ENCODE measurements at regions not wholly inside any gene's neighbourhood (a gene's known extent, or its start where the extent isn't known, plus 50 kb on each side); places are given as distances from the start of the nearest gene placed in this dataset.

DNA sequence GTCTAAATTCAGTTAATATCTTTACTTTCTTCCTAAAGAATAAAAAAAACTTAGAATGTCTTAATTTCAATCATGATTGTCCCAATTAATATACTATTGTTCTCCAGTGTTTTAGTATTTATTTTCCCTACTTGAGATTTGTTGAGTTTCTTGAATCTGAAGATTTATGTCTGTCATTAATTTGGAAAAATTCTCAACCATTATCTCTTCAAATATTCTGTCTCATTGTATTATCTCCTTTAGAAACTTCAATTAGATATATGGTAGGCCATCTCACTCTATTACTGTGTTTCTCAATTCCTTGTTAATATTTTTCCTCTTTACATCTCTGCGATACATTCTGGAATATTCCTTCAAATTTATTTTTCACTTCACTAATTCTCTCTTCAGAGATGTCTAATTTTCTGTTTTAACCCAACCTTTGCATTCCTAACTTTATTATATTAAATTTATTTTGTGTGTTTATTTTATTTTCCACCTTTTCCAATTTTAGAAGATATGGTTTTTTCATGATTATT is 268.6 kb downstream of the QKI start:
- Histone ChIP-seq H3K36me3 (replicated peaks; ENCODE audit: low read depth, low read length) (no peaks in the 10 kb centered on the region), H3K79me2 (ENCODE audit: low read length) (no peaks in the 10 kb centered on the region), H3K27ac (ENCODE audit: low read length) (no peak overlapping the region), H3K27me3 (ENCODE audit: low read depth, low read length) (no peaks in the 10 kb centered on the region), H3K4me3 (ENCODE audit: low read length) (no peak overlapping the region), H3K4me1 (ENCODE audit: low read length) (no peaks in the 10 kb centered on the region), H3K9me3 (ENCODE audit: insufficient read depth, low read length) (no peaks in the 10 kb centered on the region), H3K4me2 (ENCODE audit: low read length) (no peak overlapping the region), H2AFZ (ENCODE audit: low read depth, low read length) (no peak overlapping the region), H4K20me1 (ENCODE audit: insufficient read depth, low read length) (no peaks in the 10 kb centered on the region), H3K9ac (ENCODE audit: low read length) (no peak overlapping the region)
- TF ChIP-seq, protein P1, sequence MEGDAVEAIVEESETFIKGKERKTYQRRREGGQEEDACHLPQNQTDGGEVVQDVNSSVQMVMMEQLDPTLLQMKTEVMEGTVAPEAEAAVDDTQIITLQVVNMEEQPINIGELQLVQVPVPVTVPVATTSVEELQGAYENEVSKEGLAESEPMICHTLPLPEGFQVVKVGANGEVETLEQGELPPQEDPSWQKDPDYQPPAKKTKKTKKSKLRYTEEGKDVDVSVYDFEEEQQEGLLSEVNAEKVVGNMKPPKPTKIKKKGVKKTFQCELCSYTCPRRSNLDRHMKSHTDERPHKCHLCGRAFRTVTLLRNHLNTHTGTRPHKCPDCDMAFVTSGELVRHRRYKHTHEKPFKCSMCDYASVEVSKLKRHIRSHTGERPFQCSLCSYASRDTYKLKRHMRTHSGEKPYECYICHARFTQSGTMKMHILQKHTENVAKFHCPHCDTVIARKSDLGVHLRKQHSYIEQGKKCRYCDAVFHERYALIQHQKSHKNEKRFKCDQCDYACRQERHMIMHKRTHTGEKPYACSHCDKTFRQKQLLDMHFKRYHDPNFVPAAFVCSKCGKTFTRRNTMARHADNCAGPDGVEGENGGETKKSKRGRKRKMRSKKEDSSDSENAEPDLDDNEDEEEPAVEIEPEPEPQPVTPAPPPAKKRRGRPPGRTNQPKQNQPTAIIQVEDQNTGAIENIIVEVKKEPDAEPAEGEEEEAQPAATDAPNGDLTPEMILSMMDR (IDR thresholded peaks at IDR 0.05; ENCODE audit: low read depth, low read length) = no peak
- TF ChIP-seq EZH2phosphoT487 (IDR thresholded peaks at IDR 0.05; ENCODE audit: low read depth) = no peak

DNA sequence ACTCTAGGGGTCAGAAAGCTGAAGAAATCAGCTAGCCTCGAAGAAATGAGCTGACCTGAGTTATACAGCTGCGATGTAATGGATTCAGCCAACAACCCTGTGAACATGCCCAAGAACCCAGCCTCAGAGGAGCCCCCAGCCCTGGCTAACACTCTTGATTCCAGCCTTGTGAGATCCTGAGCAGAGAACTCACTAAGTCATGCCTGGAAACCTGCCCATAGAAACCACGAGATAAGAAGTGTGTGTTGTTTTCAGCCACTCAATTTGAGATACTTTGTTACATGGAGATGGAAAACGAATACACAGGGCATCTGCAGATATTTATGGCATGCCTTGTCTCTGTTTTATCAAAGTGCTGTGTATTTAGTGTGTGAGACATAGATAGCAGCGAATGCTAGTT is 265.2 kb downstream of the QKI start:
- Histone ChIP-seq H3K4me3 (ENCODE audit: low read length) (no peak overlapping the region), H3K9me3 (ENCODE audit: insufficient read depth, low read length) (no peaks in the 10 kb centered on the region), H2AFZ (ENCODE audit: low read depth, low read length) (no peak overlapping the region), H3K9ac (ENCODE audit: low read length) (no peak overlapping the region), H3K79me2 (ENCODE audit: low read length) (no peaks in the 10 kb centered on the region), H3K36me3 (replicated peaks; ENCODE audit: low read depth, low read length) (no peaks in the 10 kb centered on the region), H3K27me3 (ENCODE audit: low read depth, low read length) (no peaks in the 10 kb centered on the region), H3K27ac (ENCODE audit: low read length) (no peak overlapping the region), H3K4me2 (ENCODE audit: low read length) (no peak overlapping the region), H4K20me1 (ENCODE audit: insufficient read depth, low read length) (no peaks in the 10 kb centered on the region), H3K4me1 (ENCODE audit: low read length) (peaks cover 5% of the 10 kb centered on the region; the same call in 1 of the 2 replicates)
- TF ChIP-seq, protein P1 (IDR thresholded peaks at IDR 0.05; ENCODE audit: low read depth, low read length) = no peak
- TF ChIP-seq EZH2phosphoT487 (IDR thresholded peaks at IDR 0.05; ENCODE audit: low read depth) = no peak

DNA sequence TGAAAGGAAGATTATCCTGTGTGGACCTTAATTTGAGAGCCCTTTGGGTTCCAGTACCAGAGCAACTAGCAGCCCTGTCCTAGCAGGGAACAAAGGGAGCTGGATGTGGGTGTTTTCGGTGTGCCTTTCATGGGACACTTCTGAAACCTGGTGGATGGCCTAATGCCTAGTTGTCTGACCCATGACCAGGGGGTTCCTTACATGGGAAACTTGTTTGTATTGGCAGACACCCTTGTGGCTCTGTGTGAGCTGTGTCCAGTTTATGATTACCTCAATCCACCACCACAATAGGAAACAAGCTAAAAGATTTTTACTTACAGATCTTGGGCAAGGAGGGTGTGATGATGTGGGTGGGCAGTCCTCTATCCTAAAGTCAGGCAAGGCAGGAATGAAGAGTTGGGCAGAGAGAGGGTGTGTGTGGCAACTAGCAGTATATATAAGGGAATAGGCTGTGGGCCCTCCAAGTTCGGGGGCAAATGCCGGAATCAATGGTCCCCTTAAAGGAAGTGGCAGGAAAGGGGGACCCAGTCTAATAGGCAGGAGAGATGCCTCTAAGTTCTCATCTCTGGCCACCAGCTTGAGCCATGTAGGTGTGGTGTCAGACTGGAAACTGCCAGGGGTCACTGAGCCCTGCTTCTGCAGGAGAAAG is 264.6 kb downstream of the QKI start:
- no peak overlapping the region for H3K4me2 ChIP-seq (ENCODE audit: low read length)
- H3K79me2 ChIP-seq (ENCODE audit: low read length) = no peaks in the 10 kb centered on the region
- H4K20me1 ChIP-seq (ENCODE audit: insufficient read depth, low read length) = no peaks in the 10 kb centered on the region
- H3K9ac ChIP-seq (ENCODE audit: low read length) = no peak overlapping the region
- H3K27me3 ChIP-seq (ENCODE audit: low read depth, low read length) = no peaks in the 10 kb centered on the region
- TF ChIP-seq EZH2phosphoT487 (IDR thresholded peaks at IDR 0.05; ENCODE audit: low read depth) = no peak
- TF ChIP-seq, protein P1 (IDR thresholded peaks at IDR 0.05; ENCODE audit: low read depth, low read length) = no peak
- no peaks in the 10 kb centered on the region for H3K9me3 ChIP-seq (ENCODE audit: insufficient read depth, low read length)
- peaks cover 5% of the 10 kb centered on the region; the same call in 1 of the 2 replicates for H3K4me1 ChIP-seq (ENCODE audit: low read length)
- no peaks in the 10 kb centered on the region for H3K36me3 ChIP-seq (replicated peaks; ENCODE audit: low read depth, low read length)
- H2AFZ ChIP-seq (ENCODE audit: low read depth, low read length) = no peak overlapping the region
- H3K4me3 ChIP-seq (ENCODE audit: low read length) = no peak overlapping the region
- H3K27ac ChIP-seq (ENCODE audit: low read length) = no peak overlapping the region

DNA sequence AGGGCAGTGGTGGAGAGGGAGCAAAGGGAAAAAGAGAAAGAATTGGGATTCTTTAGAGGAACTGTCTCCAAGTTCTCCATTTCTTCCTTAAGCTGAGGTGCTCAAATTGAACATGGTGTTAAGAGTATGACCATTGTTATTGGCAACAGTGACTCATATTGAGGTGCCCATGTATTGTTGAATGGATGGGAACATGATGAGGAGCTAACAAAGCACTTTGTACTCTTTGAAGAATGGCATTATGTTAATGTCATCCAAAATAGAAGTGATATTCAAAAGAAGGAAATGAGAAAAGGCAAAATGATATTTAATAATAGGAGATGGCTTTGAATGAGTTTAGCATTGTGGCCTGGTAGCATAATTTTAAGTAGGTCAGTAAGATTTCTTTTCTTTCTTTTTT is 261.1 kb downstream of the QKI start:
- Histone ChIP-seq H3K27ac (ENCODE audit: low read length) (no peak overlapping the region), H3K4me2 (ENCODE audit: low read length) (no peak overlapping the region), H3K4me1 (ENCODE audit: low read length) (peaks cover 13% of the 10 kb centered on the region), H3K27me3 (ENCODE audit: low read depth, low read length) (no peaks in the 10 kb centered on the region), H3K79me2 (ENCODE audit: low read length) (no peaks in the 10 kb centered on the region), H4K20me1 (ENCODE audit: insufficient read depth, low read length) (no peaks in the 10 kb centered on the region), H3K4me3 (ENCODE audit: low read length) (no peak overlapping the region), H3K9ac (ENCODE audit: low read length) (no peak overlapping the region), H3K36me3 (replicated peaks; ENCODE audit: low read depth, low read length) (no peaks in the 10 kb centered on the region), H3K9me3 (ENCODE audit: insufficient read depth, low read length) (no peaks in the 10 kb centered on the region; the same call in 1 of the 2 replicates), H2AFZ (ENCODE audit: low read depth, low read length) (no peak overlapping the region)
- TF ChIP-seq, protein P1 (IDR thresholded peaks at IDR 0.05; ENCODE audit: low read depth, low read length) = no peak
